ENCODE measurements at regions not wholly inside any gene's neighbourhood (a gene's known extent, or its start where the extent isn't known, plus 50 kb on each side); places are given as distances from the start of the nearest gene placed in this dataset.

GRCh38 chr11:56799691-56800210 lies 51.3 kb upstream of the OR9G4 start:
- CTCF ChIA-PET: no interaction called here
- RAD21 ChIA-PET (ENCODE audit: unreplicated experiment): no interaction called here
- no peaks in the 10 kb centered on the region for H3K9me3 ChIP-seq (replicated peaks; ENCODE audit: control insufficient read depth, insufficient read depth, low read length)
- no peak overlapping the region for H3K27ac ChIP-seq (ENCODE audit: control insufficient read depth, insufficient read depth)
- H3K4me2 ChIP-seq (ENCODE audit: control insufficient read depth, insufficient read depth): no peak overlapping the region
- ATAC-seq: no peak
- in situ Hi-C loops (cut with MboI): no loop called here
- no peaks in the 10 kb centered on the region for H4K20me1 ChIP-seq (ENCODE audit: control insufficient read depth, insufficient read depth)
- no peaks in the 10 kb centered on the region for H3K27me3 ChIP-seq (replicated peaks in 1 of 2; ENCODE audit: control insufficient read depth in 2 of 2, insufficient read depth in 2 of 2, low read length in 1 of 2)
- no peak for TF ChIP-seq ZNF207 (IDR thresholded peaks at IDR 0.05; ENCODE audit: borderline replicate concordance)
- FAIRE-seq: no peak
- intact Hi-C loops (cut with micrococcal nuclease; ENCODE audit: unreplicated experiment): no loop called here
- SMC1A ChIA-PET (ENCODE audit: uncharacterized antibody, unreplicated experiment): no interaction called here
- DNase-seq (ENCODE audit: low read depth, low spot score): no peak
- POLR2A ChIA-PET: no interaction called here
- no peak overlapping the region for H3K9ac ChIP-seq (ENCODE audit: control insufficient read depth, insufficient read depth, low read length)
- WGBS (ENCODE audit: insufficient coverage, insufficient replicate concordance, low lambda C conversion rate, missing lambda C conversion rate): 0% methylated on average over 4 of the region's 4 CpGs
- no TSS peak for BruUV-seq (replicated peaks)
- no peaks in the 10 kb centered on the region for H3K79me2 ChIP-seq (ENCODE audit: control insufficient read depth, insufficient read depth, low read length)
- H3K4me1 ChIP-seq (ENCODE audit: control insufficient read depth, insufficient read depth, low read length): no peaks in the 10 kb centered on the region
- H3K4me3 ChIP-seq: no peak overlapping the region
- H3K36me3 ChIP-seq (ENCODE audit: control insufficient read depth in 2 of 2, insufficient read depth in 2 of 2, low read length in 1 of 2): no peaks in the 10 kb centered on the region
- H2AFZ ChIP-seq (ENCODE audit: control insufficient read depth, low read depth, low read length): no peak overlapping the region

Measured in GM12878 (cell line).